WTC11 (cell line): ENCODE measurements at regions not wholly inside any gene's neighbourhood (a gene's known extent, or its start where the extent isn't known, plus 50 kb on each side); places are given as distances from the start of the nearest gene placed in this dataset.
"Not testable (repeated sequence)": the region's sequence is repeated elsewhere in the genome, so short reads cannot be mapped to it uniquely, and the experiment has no call there.

ENCODE experiments used
- JUN ChIP-seq: sonication (generic); formaldehyde crosslinking; IDR thresholded peaks from 2 replicates; pipeline ENCODE4 v1.8.0; 2023; ENCODE audit warnings: mild to moderate bottlenecking, missing genetic modification reagents
- SMAD3 ChIP-seq: sonication (generic); formaldehyde crosslinking; IDR thresholded peaks from 2 replicates; pipeline ENCODE4 v1.8.0; 2022; ENCODE audit warnings: missing genetic modification reagents, mild to moderate bottlenecking, borderline replicate concordance
- ZNF121 ChIP-seq: sonication (generic); formaldehyde crosslinking; IDR thresholded peaks from 2 replicates; pipeline ENCODE4 v1.8.0; 2023; ENCODE audit warnings: missing genetic modification reagents
- TF ChIP-seq, protein P1 (sequence below): sonication (generic); formaldehyde crosslinking; IDR thresholded peaks from 2 replicates; pipeline ENCODE4 v1.8.1; 2023; ENCODE audit warnings: mild to moderate bottlenecking, missing genetic modification reagents, moderate library complexity
- TF ChIP-seq, protein P2 (sequence below): sonication (generic); formaldehyde crosslinking; IDR thresholded peaks from 2 replicates; pipeline ENCODE4 v1.8.0; 2022; ENCODE audit warnings: mild to moderate bottlenecking, missing genetic modification reagents
- TF ChIP-seq, protein P3 (sequence below): fragments of 200-600 bp; IDR thresholded peaks from 2 replicates; pipeline ENCODE4 v1.8.0; 2022; ENCODE audit warnings: antibody characterized with exemption
- TF ChIP-seq, protein P4 (sequence below): sonication (generic); formaldehyde crosslinking; IDR thresholded peaks from 2 replicates; pipeline ENCODE4 v1.8.1; 2023; ENCODE audit warnings: mild to moderate bottlenecking, missing genetic modification reagents, moderate library complexity
- TF ChIP-seq, protein P5 (sequence below): sonication (generic); formaldehyde crosslinking; IDR thresholded peaks from 2 replicates; pipeline ENCODE4 v1.8.1; 2023; ENCODE audit warnings: mild to moderate bottlenecking, missing genetic modification reagents, borderline replicate concordance
- TF ChIP-seq, protein P6 (sequence below): sonication (generic); formaldehyde crosslinking; IDR thresholded peaks from 2 replicates; pipeline ENCODE4 v1.8.0; 2022; ENCODE audit warnings: mild to moderate bottlenecking, missing genetic modification reagents
- TF ChIP-seq, protein P7 (sequence below): fragments of 250-450 bp; sonication (Bioruptor Pico); IDR thresholded peaks from 2 replicates; pipeline ENCODE4 v1.9.0; 2021; ENCODE audit warnings: mild to moderate bottlenecking

DNA sequence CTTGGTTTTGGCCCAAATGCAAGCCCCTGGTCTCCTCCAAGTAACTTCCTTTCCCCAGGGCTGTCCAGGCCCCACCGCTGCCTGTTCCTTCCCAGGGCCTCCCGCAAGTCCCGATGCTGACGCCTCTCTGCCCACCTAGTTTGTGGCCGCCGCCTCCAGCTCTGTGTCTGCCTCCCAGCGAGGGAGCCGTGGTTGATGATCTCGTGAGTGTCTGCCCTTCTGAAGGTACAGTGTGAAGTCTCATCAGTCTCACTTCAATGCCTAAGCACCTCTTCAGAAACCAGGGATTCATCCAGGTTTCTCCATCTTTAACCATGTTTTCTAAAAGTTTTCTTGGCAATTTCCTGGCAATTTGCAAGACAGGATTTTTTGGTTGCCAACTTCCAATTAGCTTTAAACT lies 127.5 kb downstream of the TMEM121 start:
- TF ChIP-seq, protein P1, sequence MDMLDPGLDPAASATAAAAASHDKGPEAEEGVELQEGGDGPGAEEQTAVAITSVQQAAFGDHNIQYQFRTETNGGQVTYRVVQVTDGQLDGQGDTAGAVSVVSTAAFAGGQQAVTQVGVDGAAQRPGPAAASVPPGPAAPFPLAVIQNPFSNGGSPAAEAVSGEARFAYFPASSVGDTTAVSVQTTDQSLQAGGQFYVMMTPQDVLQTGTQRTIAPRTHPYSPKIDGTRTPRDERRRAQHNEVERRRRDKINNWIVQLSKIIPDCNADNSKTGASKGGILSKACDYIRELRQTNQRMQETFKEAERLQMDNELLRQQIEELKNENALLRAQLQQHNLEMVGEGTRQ (CRISPR knock-in tag) = not testable (repeated sequence)
- TF ChIP-seq, protein P2, sequence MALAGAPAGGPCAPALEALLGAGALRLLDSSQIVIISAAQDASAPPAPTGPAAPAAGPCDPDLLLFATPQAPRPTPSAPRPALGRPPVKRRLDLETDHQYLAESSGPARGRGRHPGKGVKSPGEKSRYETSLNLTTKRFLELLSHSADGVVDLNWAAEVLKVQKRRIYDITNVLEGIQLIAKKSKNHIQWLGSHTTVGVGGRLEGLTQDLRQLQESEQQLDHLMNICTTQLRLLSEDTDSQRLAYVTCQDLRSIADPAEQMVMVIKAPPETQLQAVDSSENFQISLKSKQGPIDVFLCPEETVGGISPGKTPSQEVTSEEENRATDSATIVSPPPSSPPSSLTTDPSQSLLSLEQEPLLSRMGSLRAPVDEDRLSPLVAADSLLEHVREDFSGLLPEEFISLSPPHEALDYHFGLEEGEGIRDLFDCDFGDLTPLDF (CRISPR knock-in tag) = not testable (repeated sequence)
- TF ChIP-seq, protein P3, sequence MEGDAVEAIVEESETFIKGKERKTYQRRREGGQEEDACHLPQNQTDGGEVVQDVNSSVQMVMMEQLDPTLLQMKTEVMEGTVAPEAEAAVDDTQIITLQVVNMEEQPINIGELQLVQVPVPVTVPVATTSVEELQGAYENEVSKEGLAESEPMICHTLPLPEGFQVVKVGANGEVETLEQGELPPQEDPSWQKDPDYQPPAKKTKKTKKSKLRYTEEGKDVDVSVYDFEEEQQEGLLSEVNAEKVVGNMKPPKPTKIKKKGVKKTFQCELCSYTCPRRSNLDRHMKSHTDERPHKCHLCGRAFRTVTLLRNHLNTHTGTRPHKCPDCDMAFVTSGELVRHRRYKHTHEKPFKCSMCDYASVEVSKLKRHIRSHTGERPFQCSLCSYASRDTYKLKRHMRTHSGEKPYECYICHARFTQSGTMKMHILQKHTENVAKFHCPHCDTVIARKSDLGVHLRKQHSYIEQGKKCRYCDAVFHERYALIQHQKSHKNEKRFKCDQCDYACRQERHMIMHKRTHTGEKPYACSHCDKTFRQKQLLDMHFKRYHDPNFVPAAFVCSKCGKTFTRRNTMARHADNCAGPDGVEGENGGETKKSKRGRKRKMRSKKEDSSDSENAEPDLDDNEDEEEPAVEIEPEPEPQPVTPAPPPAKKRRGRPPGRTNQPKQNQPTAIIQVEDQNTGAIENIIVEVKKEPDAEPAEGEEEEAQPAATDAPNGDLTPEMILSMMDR = not testable (repeated sequence)
- not testable (repeated sequence) for TF ChIP-seq ZNF121; SMAD3 (CRISPR knock-in tag); JUN
- TF ChIP-seq, protein P4, sequence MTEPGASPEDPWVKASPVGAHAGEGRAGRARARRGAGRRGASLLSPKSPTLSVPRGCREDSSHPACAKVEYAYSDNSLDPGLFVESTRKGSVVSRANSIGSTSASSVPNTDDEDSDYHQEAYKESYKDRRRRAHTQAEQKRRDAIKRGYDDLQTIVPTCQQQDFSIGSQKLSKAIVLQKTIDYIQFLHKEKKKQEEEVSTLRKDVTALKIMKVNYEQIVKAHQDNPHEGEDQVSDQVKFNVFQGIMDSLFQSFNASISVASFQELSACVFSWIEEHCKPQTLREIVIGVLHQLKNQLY (CRISPR knock-in tag) = not testable (repeated sequence)
- TF ChIP-seq, protein P5, sequence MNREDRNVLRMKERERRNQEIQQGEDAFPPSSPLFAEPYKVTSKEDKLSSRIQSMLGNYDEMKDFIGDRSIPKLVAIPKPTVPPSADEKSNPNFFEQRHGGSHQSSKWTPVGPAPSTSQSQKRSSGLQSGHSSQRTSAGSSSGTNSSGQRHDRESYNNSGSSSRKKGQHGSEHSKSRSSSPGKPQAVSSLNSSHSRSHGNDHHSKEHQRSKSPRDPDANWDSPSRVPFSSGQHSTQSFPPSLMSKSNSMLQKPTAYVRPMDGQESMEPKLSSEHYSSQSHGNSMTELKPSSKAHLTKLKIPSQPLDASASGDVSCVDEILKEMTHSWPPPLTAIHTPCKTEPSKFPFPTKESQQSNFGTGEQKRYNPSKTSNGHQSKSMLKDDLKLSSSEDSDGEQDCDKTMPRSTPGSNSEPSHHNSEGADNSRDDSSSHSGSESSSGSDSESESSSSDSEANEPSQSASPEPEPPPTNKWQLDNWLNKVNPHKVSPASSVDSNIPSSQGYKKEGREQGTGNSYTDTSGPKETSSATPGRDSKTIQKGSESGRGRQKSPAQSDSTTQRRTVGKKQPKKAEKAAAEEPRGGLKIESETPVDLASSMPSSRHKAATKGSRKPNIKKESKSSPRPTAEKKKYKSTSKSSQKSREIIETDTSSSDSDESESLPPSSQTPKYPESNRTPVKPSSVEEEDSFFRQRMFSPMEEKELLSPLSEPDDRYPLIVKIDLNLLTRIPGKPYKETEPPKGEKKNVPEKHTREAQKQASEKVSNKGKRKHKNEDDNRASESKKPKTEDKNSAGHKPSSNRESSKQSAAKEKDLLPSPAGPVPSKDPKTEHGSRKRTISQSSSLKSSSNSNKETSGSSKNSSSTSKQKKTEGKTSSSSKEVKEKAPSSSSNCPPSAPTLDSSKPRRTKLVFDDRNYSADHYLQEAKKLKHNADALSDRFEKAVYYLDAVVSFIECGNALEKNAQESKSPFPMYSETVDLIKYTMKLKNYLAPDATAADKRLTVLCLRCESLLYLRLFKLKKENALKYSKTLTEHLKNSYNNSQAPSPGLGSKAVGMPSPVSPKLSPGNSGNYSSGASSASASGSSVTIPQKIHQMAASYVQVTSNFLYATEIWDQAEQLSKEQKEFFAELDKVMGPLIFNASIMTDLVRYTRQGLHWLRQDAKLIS = not testable (repeated sequence)
- TF ChIP-seq, protein P6, sequence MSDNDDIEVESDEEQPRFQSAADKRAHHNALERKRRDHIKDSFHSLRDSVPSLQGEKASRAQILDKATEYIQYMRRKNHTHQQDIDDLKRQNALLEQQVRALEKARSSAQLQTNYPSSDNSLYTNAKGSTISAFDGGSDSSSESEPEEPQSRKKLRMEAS = not testable (repeated sequence)
- TF ChIP-seq, protein P7, sequence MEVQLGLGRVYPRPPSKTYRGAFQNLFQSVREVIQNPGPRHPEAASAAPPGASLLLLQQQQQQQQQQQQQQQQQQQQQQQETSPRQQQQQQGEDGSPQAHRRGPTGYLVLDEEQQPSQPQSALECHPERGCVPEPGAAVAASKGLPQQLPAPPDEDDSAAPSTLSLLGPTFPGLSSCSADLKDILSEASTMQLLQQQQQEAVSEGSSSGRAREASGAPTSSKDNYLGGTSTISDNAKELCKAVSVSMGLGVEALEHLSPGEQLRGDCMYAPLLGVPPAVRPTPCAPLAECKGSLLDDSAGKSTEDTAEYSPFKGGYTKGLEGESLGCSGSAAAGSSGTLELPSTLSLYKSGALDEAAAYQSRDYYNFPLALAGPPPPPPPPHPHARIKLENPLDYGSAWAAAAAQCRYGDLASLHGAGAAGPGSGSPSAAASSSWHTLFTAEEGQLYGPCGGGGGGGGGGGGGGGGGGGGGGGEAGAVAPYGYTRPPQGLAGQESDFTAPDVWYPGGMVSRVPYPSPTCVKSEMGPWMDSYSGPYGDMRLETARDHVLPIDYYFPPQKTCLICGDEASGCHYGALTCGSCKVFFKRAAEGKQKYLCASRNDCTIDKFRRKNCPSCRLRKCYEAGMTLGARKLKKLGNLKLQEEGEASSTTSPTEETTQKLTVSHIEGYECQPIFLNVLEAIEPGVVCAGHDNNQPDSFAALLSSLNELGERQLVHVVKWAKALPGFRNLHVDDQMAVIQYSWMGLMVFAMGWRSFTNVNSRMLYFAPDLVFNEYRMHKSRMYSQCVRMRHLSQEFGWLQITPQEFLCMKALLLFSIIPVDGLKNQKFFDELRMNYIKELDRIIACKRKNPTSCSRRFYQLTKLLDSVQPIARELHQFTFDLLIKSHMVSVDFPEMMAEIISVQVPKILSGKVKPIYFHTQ (CRISPR knock-in tag) = not testable (repeated sequence)
